AG04450 (cell line): ENCODE measurements at regions not wholly inside any gene's neighbourhood (a gene's known extent, or its start where the extent isn't known, plus 50 kb on each side); places are given as distances from the start of the nearest gene placed in this dataset.

Experiments
- CTCF ChIA-PET: fragments of 300-600, 350-600 bp; formaldehyde crosslinking; extraction: SDS; loops from one replicate; lab custom pipeline; 2022; ENCODE audit warnings: antibody characterized with exemption, inconsistent platforms; lab: Charles Lee
- POLR2A ChIA-PET: fragments of 350-600 bp; formaldehyde crosslinking; extraction: SDS; loops from one replicate; lab custom pipeline; 2021; ENCODE audit warnings: antibody characterized with exemption, inconsistent platforms; lab: Yijun Ruan, JAX
- DNase-seq: peaks from one replicate; pipeline ENCODE4 v3.0.0-alpha.2; 2011; ENCODE audit warnings: low read depth, low spot score
- H3K27ac ChIP-seq: one replicate; pipeline ENCODE4 v1.5.1; 2012; ENCODE audit warnings: low read depth, low read length, control low read depth
- H3K27me3 ChIP-seq: one replicate; pipeline ENCODE4 v1.6.0; 2012; ENCODE audit warnings: low read length; ENCODE audit not compliant: control insufficient read depth, insufficient read depth
- H3K4me3 ChIP-seq: 2 replicates; pipeline ENCODE4 v1.5.1; 2011; ENCODE audit warnings: mild to moderate bottlenecking, low read depth, low read length, control low read depth
- H3K9me3 ChIP-seq: 2 replicates; pipeline ENCODE4 v1.5.1; 2012; ENCODE audit warnings: low read length; ENCODE audit not compliant: control insufficient read depth, insufficient read depth
- CTCF ChIP-seq: IDR thresholded peaks from 2 replicates; pipeline ENCODE4 v1.5.1; 2011; ENCODE audit warnings: low read depth, low read length, control low read depth, inconsistent platforms

DNA sequence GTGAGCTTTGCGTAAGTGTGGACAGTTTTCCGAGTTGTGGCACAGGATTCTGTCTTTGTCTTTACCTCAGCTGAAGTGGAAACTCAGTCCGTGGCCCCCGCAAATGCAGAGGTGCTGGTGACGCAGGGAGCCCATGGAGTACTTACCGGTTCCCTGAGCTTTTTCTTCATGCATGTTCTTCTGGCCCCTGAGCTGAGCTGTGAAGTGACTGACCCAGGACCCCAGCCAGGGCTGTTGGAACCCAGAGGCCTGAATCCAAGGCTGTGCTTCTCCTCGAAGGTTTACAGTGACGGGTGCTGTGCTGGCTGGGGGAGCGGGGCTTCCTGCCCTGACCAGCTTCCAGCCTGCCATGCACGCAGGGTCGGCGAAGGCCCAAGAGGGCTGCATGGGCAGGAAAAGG, 223.5 kb downstream of the GLRX3 start:
- H3K27ac ChIP-seq, result no peak overlapping the region
- no peak for TF ChIP-seq CTCF
- no peak for DNase-seq
- ChIA-PET CTCF (no interaction called here), POLR2A (no interaction called here)
- H3K9me3 ChIP-seq, result peaks cover 89% of the 10 kb centered on the region
- H3K27me3 ChIP-seq, result no peaks in the 10 kb centered on the region
- no peak overlapping the region for H3K4me3 ChIP-seq

GRCh38 chr10:130360826-130361311, 224.7 kb downstream of the GLRX3 start:
- no peaks in the 10 kb centered on the region for H3K27me3 ChIP-seq

DNA sequence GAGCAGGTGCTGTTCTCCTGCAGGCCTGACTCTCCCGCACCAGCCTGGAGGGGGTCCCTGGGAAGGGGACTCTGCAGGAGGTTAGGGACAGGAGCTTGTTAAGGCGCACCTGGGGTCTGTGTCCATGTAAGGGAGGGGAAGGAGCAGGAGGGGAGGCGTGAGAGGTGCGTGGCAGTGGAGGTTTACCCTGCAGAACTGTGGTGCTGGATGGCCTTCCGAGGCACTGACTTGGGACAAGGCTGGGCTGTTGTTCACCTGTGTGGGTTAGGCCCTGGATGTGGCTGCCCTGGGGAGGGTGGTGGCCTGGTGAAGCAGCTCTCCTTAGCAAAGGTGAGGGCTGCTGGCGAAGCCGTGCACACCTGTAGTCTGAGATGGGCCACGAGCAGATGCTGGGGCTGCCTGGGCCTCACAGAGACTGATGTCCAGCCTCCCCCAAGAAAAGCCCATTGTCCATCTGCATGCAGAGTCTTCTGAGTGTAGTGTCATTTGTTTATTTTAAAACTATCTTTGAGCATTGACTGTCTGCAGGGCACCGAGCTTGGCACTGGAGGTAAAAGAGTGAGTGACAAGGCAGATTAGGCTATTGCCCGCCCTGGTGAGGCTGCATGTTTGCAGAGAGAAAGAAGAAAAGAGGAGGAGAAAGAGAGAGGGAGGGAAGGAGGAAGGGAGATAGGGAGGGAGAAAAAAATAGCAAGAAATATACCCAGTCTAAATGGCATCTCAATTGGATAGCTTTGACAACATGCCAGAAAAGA, 225.3 kb downstream of the GLRX3 start:
- no peak overlapping the region for H3K27ac ChIP-seq
- TF ChIP-seq CTCF, result no peak
- POLR2A ChIA-PET, result no interaction called here

More at GRCh38 chr10:130360826-130361311, 224.7 kb downstream of the GLRX3 start:
- POLR2A ChIA-PET, result no interaction called here
- Histone ChIP-seq H3K9me3 (peaks cover 81% of the 10 kb centered on the region), H3K27ac (no peak overlapping the region), H3K4me3 (no peak overlapping the region)
- no peak for TF ChIP-seq CTCF
- CTCF ChIA-PET, result no interaction called here
- no peak for DNase-seq

GRCh38 chr10:130362308-130362761, 226.1 kb downstream of the GLRX3 start:
- H3K9me3 ChIP-seq, result peaks cover 77% of the 10 kb centered on the region
- H3K27me3 ChIP-seq, result no peaks in the 10 kb centered on the region
- TF ChIP-seq CTCF, result no peak
- H3K4me3 ChIP-seq, result no peak overlapping the region
- ChIA-PET CTCF (no interaction called here), POLR2A (no interaction called here)
- DNase-seq, result no peak
- H3K27ac ChIP-seq, result no peak overlapping the region

More for the DNA sequence above, 225.3 kb downstream of the GLRX3 start:
- CTCF ChIA-PET, result no interaction called here
- H3K9me3 ChIP-seq, result peaks cover 77% of the 10 kb centered on the region
- no peak overlapping the region for H3K4me3 ChIP-seq
- DNase-seq, result no peak
- no peaks in the 10 kb centered on the region for H3K27me3 ChIP-seq

DNA sequence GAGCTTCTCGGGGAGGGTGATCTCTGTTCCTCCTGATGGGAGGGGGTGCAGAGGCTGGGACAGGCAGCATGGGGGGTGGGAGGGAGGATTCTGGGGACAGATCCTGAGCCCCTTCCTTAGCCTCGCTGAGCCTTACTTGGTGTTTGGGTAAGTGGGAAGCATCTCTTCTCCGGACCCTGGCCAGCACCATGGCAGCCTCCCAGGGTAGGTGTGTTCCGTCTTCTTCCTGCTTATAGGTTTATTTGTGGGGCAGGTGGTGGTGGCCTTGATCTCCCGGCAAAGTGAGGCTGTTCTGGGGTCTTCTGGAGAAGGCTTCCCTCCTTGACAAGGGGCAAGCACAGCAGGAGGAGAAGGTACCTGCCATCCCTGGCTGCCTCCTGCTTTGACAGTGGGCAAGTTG, 226.9 kb downstream of the GLRX3 start:
- ChIA-PET CTCF (no interaction called here), POLR2A (no interaction called here)
- no peak for TF ChIP-seq CTCF
- H3K9me3 ChIP-seq, result peaks cover 76% of the 10 kb centered on the region
- no peak overlapping the region for H3K4me3 ChIP-seq
- H3K27ac ChIP-seq, result no peak overlapping the region
- H3K27me3 ChIP-seq, result no peaks in the 10 kb centered on the region
- DNase-seq, result no peak
